ENCODE measurements at regions not wholly inside any gene's neighbourhood (a gene's known extent, or its start where the extent isn't known, plus 50 kb on each side); places are given as distances from the start of the nearest gene placed in this dataset.
"Not testable (repeated sequence)": the region's sequence is repeated elsewhere in the genome, so short reads cannot be mapped to it uniquely, and the experiment has no call there.

DNA sequence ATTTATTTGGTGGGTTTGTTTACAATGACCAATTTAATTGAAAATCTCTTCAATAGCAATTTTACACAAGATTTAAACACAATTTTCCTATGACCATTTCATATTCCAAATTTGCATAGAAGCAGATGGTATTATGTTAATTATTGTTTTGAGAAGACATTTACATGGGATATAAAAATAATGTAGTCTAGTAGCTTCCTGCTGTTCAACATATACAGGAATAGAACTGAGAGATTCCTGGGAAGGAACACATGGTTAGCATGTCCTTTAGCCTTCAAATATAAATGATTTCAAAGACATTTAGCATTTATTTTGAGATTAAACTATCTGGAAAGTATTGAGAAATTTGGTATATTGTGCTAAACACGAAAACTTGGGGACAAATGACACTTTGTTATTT, 129.6 kb downstream of the KCNE4 start:
- DNase-seq: no peak

DNA sequence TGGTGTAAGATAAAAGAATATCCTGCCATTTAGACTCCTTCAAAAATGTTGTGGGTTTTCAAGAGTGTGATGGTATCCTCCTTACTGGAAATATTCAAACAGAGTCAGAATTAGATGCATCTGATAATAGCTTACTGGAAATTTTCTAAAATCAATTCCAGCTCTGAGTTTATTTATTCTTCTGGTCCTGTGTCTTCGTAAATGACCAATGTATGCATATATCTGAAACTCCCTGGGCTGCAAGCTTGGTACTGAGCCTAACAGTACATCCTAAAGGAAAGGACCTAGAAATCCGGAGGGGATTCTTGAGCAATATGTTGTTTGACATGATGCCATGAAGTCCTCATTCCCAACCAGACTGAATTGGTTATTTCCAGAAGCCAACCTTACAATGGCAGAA, 130.4 kb downstream of the KCNE4 start:
- no peak for DNase-seq

DNA sequence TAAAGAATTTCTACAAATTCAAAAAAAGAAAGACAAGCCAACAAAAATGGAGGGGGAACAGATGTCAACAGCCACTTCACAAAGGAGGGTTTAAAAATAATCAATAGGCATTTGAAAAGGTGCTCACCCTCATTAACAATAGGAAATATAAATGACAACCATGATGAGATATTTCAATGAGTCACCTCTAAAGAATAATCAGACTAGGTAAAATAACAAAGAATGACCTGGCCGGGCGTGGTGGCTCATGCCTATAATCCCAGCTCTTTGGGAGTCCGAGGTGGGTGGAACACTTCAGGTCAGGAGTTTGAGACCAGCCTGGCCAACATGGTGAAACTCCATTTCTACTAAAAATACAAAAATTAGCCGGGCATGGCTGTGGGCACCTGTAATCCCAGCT, 133.6 kb downstream of the KCNE4 start:
- no peak for DNase-seq

DNA sequence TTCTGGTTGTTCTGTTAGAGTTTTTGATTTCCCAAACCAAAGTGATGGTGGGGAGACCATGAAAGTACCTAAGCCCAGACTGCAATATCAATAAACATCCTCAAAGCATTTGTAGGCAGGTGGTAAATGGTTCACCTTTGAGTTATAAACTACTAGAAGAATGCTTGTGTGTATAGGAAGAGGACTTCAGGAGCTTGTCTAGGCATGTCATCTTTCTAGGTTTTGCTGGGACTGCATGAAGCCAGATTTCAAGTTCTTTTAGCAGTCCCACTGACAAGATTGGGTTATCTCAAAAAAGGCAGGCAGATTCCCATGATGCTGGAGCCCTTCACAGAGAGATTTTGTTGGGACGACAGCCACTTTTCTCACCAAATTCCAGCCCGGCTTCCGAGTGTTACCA, 135.3 kb downstream of the KCNE4 start:
- DNase-seq: no peak

DNA sequence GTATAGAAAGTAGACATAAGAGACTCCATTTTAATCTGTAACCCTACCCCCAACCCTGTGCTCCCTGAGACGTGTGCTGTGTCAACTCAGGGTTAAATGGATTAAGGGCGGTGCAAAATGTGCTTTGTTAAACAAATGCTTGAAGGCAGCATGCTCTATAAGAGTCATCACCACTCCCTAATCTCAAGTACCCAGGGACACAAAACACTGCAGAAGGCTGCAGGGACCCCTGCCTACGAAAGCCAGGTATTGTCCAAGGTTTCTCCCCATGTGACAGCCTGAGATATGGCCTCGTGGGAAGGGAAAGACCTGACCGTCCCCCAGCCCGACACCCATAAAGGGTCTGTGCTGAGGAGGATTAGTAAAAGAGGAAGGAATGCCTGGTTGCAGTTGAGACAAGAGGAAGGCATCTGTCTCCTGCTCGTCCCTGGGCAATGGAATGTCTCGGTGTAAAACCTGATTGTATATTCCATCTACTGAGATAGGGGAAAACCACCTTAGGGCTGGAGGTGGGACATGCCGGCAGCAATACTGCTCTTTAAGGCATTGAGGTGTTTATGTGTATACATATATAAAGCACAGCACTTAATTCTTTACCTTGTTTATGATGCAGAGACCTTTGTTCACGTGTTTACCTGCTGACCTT, 138.7 kb downstream of the KCNE4 start:
- DNase-seq: not testable (repeated sequence)

DNA sequence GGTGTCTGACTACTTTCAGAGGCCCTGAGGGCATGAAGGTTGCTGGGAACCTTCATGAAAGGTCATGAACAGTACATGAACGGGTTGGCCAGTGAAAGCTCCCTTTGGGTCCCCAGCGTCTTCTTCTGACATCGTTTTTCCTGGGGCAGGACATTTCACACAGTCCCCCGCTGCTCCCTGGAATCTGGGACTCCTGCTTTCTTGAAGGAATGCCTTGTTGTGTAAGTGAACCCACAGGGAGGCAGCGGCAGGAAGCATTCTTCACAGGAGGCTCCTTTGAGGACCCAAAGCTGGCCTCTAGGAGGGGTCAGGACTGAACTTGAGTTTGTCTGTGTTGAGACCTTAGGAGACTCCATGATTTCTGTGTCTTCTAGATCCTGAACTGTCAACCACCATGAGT, 144.3 kb downstream of the KCNE4 start:
- DNase-seq: no peak

DNA sequence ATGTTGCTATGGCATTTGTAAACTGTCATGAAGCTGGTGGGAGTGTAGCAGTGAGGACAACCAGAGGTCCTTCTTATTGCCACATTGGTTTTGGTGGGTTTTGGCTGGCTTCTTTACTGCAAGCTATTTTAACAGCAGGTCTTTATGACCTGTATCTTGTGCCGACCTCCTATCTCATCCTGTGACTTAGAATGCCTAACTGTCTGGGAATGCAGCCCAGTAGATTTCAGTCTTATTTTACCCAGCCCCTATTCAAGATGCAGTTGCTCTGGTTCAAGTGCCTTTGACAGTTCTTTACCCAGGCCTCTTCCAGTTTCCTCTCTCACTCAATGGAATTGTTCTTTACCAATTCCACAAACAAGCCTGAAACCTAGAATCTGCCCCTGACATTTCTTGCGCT, 145.1 kb downstream of the KCNE4 start:
- DNase-seq: no peak

DNA sequence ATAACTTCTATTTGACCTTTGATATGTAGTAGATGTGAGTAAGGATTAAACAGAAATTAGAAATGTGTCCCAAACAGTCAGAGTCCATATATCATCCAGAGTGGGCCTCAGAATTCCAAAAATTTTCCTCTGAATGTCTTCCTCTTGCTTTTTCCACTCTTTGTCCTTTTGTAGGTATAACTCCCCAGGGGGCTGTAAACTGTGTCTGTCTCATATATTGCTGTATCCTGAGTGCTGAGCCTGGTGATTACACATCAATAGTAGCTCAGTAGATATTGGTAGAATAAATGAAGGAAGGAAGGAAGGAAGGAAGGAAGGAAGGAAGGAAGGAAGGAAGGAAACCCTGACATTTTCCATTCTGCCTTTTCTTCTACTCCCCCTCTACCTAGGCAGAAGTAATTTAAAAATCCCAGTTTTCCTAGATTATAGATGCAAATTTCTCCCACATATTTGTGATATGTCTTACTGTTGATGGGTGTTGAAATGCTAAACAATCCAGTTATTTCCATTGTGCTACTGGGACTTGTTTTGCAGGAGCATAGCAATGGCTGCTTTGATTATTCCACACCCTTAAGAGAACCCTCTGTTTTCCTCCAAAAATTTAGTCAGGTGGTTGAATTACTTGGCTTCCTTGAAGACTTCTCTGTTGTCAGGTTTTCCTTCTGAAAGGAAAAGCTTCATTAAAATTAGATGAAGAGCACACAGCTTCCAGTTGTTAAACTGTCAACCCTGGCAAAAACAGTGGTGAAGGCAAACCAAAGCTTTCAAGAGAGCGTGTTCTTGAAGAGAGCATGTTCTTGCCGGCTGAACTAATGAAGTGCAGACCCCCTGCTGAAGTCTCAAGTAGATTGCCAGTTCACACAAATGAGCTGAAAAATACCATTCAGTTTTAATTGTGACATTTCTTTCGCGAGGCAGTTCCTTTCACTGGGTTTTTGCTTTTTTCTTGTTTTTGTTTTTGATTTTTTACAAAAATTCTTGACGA, 147.8 kb downstream of the KCNE4 start:
- no peak for DNase-seq

DNA sequence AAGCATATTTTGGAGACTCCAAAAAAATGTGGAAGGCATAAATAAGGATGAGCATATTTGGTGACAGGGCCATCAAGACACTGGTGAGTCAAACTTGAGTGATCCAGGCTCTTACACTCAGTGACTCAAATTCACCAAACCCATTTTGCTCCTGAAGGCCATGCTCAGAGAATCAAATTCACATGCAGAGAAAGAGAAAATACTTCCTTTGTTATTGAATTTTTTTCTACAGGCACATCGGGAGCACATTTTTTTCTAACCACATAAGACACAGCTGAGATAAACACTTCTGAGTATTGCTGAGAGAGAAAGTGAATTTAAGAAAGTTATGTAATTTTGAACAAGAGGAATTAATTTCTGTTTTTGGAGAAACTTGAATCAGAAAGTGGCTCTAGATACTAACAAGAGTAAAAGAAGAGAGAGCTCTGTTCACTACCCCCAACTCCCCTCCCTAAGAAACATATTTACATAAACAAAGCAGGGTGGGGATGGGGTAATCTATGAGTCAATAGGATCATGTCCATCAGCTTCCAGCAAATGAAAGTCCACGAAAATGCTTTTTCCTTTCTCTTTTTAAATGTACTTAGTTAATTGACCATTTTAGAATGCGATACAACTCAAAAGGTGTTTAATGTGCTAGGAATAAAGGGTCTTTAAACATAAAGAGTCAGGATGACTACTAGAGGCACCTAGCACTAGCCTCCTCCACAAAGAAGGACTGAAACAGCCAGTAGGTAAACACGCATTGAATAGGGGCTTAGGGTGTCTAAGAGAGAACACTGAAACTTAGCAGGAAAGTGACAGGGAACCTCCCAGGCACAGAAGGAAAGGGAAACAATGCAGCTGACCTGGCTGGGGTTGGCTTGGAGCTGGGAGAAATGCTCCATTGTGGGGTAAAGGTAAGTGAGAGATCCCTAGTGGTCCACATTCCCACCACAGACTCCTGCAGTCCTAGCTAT, 152.3 kb downstream of the KCNE4 start:
- no peak for DNase-seq

DNA sequence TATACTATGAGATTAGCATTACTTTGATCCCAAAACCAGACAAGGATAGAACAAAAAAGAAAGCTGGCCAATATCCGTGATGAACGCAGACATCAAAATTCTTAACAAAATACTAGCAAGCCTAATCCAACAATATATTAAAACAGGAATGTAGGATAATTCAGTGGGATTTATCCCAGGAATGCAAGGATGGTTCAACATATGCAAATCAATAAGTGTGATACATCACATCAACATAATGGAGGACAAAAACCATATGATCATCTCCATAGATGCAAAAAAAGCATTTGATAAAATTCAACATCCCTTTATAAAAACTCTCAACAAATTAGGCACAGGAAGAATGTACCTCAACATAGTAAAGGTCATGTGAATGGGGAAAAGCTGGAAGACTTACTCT, 158.5 kb downstream of the KCNE4 start:
- no peak for DNase-seq

DNA sequence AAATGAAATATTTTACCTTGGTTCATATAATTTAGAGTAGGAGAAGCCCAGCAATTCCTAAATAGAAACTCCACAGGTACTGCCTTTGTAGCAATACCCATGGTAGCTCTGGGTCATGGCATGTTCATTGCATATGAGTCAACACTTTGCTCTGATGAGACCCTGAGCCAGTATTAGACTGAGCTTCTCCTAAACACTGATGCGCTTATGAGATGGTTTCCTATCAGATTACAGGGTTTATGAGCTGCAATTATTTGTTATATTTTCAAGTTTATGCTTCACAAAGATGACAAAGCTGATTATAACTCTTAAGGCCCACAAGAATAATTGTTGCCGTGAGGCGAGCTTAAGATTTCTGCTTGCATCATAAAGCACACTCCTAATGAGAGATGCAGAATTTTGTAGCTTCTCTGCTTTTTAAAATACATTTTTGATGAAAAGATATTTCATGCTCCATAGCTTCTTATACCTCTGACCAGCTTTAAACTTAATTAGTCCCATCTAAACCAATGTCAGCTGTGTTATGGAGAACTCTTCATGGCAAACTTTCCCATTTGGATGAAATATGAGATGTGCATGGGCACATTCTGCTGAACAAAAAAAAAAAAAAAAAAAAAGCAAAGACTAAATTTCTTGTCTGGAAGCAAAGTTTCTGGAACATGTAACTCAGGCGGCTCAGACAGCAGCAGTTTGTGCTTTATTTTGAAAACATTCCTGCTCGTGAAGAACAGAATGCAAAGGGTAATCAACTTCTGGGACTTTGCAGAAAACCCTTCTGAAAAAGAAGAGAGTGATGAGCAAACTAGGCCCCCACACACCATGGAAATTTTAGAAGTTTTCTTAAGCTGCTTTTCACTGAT, 162.6 kb downstream of the KCNE4 start:
- DNase-seq: no peak

DNA sequence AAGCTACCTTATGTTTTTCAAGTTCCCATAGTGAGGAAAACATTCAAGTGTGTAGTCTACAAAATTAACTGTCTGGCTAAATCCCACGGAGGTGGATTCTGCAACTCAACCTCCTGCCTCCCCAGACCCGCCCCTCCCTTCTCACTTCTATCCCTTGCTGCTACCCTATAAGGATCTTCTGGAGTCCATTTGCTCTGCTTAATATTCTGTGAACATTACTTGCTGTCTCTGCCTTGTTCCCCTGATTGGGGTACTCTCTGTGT, 163.2 kb downstream of the KCNE4 start:
- no peak for DNase-seq

DNA sequence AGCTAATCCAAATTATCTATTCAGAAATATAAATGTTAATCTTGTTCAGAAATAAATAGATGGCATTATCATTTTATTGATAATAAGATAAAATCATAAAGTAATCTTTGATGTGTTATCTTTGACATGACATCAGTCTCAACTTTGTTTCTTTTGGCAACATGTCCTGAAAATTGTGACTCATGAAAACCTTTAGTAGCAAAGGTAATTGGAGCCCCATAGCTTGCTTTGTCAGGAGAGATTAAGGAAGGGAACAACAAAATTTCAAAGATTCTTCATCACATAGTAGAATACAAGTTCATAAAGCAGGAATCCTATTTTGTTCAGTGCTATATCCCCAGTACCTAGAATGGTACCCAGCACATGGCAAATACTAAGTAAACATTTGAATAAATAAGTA, 165.4 kb downstream of the KCNE4 start:
- DNase-seq: no peak

DNA sequence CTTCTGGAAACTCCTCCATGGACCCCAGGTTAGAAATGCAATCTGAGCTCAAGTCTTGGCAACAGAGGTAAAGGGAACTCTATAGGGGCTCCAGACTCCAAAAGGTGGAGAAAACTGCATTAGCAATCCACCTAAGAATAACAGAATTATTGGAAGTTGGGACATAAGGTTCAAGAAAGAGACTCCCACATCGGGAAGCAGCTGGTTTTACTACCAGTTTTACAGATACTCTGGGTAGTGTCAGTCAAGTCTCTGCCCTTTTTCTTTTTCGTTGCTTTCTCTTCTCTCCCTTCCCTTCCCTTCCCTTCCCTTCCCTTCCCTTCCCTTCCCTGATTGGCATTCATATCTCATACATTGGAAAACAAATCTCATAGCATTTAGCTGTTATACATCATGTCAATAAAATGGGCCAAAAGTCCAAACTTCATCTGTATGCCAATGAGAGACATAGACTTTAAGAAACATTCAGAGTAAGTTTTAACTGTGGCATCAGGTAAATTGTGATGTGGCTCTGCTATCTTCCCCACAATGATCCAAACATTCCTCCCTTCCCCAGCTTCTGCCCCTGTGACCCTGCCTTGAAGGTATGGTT, 166.7 kb downstream of the KCNE4 start:
- no peak for DNase-seq

DNA sequence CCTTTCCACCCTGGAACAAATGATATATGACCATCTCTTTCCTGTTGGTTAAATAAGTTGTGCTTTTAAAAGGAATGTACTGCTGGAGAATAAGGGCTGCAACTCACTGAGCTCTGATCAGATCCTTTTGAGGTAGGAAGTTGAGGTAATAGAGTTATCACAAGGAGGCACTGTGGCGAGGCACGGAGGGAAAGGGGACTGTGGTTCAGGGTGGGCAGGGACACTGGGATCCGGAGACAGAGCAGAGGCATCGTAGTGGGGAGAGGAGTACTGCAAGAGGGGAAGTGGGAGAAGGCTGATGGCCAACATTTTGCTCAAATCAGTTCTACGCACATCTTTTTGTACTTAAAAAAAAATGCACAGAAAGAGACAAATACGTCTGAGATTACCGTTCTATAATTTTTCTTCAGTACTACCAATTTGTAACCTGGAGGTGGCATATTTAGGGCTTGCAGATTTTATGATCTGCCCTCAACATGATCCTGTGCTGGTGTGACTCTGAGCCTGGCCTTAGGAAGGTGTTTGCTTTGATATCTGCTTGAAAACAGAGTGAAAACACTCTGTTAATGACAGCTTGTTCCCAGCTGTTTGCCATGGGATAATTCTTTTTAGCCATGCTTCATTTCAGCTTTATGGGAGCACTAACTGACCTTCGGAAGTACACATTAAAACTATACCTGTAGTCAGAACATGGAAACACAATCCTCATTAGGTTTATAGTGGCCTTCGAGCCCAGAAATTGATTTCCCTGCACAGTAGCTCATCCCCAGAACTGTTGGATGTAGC, 168.1 kb downstream of the KCNE4 start:
- DNase-seq: no peak

DNA sequence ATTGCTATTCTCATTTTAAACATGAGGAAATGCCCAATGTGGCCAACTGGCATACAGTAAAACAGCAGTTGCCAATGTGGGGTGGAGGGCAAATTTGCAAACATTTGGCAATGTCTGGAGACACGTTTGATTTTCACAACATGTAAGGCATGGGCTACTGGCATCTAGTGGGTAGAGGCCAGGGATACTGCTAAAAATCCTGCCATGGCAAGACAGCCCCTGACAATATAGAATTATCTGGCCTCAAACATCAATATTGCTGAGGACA, 168.6 kb downstream of the KCNE4 start:
- DNase-seq: no peak

DNA sequence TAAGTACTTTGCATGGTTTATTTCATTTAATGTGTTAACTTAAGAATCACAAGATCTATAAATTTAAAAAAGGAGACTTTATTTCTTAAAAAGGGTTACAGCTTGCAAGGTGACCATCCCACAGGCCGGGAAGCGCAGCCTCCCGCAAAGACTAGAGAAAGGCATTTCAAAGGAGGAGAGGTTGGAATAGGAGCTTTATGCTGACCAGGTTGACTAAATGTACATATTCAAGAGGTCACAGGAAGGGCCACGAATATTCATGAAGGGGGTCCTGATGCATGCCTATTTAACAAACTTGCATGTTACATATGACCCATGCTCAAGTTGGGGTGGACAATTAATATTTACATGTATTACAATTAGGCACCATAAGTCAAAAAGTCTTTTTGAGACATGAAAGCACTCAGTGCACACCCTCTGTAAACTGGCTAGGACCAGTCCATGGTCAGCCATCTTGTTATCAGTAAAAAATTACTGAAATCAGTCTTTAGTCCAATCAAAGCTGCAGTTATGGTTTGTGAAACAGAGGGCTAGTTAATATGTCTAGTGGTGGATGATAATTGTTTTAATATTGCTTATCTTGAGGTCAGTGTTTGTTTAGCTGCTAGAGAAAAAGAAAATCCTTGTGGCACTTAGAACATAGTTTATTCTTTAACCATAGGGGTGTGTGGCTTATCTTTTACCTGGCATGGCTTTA, 169.3 kb downstream of the KCNE4 start:
- no peak for DNase-seq

DNA sequence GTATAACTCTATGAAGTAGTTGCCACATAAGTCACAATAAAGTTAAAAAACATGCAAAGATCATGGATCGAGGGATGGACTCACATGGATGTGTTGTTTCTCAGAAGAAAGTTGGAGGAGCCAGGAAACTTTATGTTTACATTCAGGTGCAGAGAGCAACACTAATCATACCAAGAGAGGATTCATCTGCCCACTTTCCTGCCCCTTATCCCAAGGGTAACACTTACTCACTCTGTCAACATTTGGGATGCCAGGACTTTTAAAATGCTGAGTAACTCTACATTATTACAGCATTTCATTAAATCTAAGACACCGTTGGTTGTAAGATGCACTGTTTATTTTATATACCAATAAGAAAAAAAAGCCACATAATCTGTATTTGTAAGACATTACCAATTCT, 170.4 kb downstream of the KCNE4 start:
- no peak for DNase-seq

DNA sequence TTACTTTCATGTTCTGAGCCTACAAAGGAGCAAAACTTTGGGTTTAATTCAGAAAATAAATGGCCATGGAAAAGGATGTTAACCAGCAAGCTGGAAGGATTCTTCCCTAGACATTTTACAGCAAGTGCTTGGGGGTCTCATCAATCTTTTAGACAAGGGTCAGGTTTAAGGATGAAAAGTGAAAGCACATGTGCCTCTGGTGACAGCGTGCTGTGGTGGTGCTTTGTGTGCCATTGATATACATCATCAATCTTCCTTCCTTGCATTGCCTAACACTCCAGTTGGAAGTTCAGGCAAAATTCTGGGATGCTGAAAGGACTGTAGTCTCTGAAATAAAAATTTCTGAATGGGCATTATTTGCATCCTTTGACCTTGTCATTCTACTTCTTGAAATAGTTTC, 171.2 kb downstream of the KCNE4 start:
- DNase-seq: no peak

DNA sequence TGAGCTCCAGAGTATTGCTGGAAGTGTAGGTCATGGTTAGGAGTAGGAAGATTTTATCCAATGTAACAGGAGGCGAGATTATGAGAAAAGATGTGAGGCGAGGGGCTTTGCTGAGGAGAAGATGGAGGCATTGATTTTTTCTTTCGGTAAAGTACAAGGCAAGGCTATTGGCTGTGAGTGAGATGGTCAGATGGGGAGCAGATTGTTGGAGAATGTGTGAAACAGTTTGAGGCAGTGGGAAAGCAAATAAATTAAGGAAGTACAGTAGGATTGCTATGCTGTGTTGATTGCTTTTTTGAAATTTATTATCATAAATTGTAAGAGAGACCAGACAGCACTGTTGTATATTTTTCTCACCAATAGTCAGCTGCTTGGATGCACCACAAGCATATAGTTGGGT, 173.3 kb downstream of the KCNE4 start:
- DNase-seq: no peak

DNA sequence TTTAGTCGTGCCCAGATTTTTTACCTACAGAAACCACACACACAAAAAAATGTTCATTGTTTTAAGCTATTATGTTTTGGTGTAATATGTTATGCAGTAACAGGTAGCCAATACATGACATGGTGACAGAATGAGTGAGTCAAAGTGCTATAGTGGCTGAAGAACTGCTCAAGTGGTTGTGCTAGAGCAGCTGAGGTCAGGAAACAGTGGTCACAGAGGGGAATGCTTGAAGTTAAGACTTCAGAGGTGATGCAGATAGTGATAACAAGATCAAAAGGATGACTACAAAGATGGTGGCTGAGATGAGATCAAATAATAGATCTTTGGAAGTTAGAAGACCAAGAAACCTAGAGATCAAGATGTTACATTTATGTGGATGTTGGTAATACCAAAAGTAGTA, 174.3 kb downstream of the KCNE4 start:
- no peak for DNase-seq
